PC-9 (cell line): ENCODE measurements at regions not wholly inside any gene's neighbourhood (a gene's known extent, or its start where the extent isn't known, plus 50 kb on each side); places are given as distances from the start of the nearest gene placed in this dataset.

Source experiments
- BruUV-seq: library from RNA; stranded (reverse); fragments of 400-500 nt; replicated peaks from 2 replicates; lab custom pipeline; 2021; lab: Mats Ljungman, UMichigan
- CTCF ChIA-PET: fragments of 300-600 bp; sonication (Branson Sonifier 250); formaldehyde crosslinking; loops from one replicate; lab custom pipeline; 2022; ENCODE audit warnings: antibody characterized with exemption; lab: Charles Lee
- POLR2A ChIA-PET: fragments of 300-600 bp; sonication (Branson Sonifier 250); formaldehyde crosslinking; loops from one replicate; lab custom pipeline; 2022; ENCODE audit warnings: antibody characterized with exemption; ENCODE audit not compliant: unreplicated experiment; lab: Charles Lee
- DNase-seq, 2 experiments: peaks; one replicate each; pipeline versions ENCODE4 v3.0.0 to v3.0.0-alpha.2; 2015 to 2022; ENCODE audit warnings: mixed read lengths in 1 of 2
- H2AFZ ChIP-seq: fragments of 200-600 bp; sonication (generic); 2 replicates; pipeline ENCODE4 v1.8.1; 2017; ENCODE audit warnings: antibody characterized with exemption
- H3F3A ChIP-seq: fragments of 200-600 bp; sonication (generic); 2 replicates; pipeline ENCODE4 v1.8.1; 2017; ENCODE audit warnings: antibody characterized with exemption, mild to moderate bottlenecking, low read depth; ENCODE audit not compliant: insufficient read depth
- H3K27ac ChIP-seq: fragments of 200-600 bp; sonication (generic); 2 replicates; pipeline ENCODE4 v1.6.1; 2016; ENCODE audit warnings: mixed run types
- H3K27me3 ChIP-seq: fragments of 200-600 bp; sonication (generic); 2 replicates; pipeline ENCODE4 v1.6.1; 2016; ENCODE audit warnings: low read depth, mixed run types; ENCODE audit not compliant: insufficient read depth
- H3K36me3 ChIP-seq: fragments of 200-600 bp; sonication (generic); 2 replicates; pipeline ENCODE4 v1.6.1; 2016; ENCODE audit warnings: low read depth, mixed run types
- H3K4me1 ChIP-seq: fragments of 200-600 bp; sonication (generic); replicated peaks from 2 replicates; pipeline ENCODE4 v1.6.1; 2016; ENCODE audit warnings: mixed run types; ENCODE audit not compliant: insufficient read depth
- H3K4me2 ChIP-seq: fragments of 200-600 bp; sonication (generic); 2 replicates; pipeline ENCODE4 v1.6.1; 2017; ENCODE audit warnings: mixed run types
- H3K4me3 ChIP-seq: fragments of 200-600 bp; sonication (generic); 2 replicates; pipeline ENCODE4 v1.6.1; 2016; ENCODE audit warnings: mixed run types
- H3K79me2 ChIP-seq: fragments of 200-600 bp; sonication (generic); 2 replicates; pipeline ENCODE4 v1.6.1; 2017; ENCODE audit warnings: low read depth, mixed run types
- H3K9me2 ChIP-seq: fragments of 200-600 bp; sonication (generic); 2 replicates; pipeline ENCODE4 v1.8.1; 2017; ENCODE audit warnings: mild to moderate bottlenecking; ENCODE audit not compliant: insufficient read depth
- H3K9me3 ChIP-seq: fragments of 200-600 bp; sonication (generic); 2 replicates; pipeline ENCODE4 v1.8.1; 2016; ENCODE audit warnings: low read depth; ENCODE audit not compliant: insufficient read depth
- H4K20me1 ChIP-seq: fragments of 200-600 bp; sonication (generic); 2 replicates; pipeline ENCODE4 v1.8.1; 2017; ENCODE audit not compliant: insufficient read depth
- EZH2 ChIP-seq: fragments of 200-600 bp; sonication (generic); IDR thresholded peaks from 2 replicates; pipeline ENCODE4 v1.8.0; 2017; ENCODE audit warnings: antibody characterized with exemption, low read depth
- intact Hi-C: fragments of 100-400 bp; cut with micrococcal nuclease; formaldehyde crosslinking; loops from one replicate; pipeline ENCODE4 v1.10.0; 2022; ENCODE audit not compliant: unreplicated experiment
- TF ChIP-seq, protein P1 (sequence below): fragments of 200-600 bp; sonication (generic); conservative IDR thresholded peaks from 2 replicates; pipeline ENCODE4 v1.6.1; 2017; ENCODE audit warnings: mixed run types, antibody characterized with exemption, mild to moderate bottlenecking, moderate library complexity

DNA sequence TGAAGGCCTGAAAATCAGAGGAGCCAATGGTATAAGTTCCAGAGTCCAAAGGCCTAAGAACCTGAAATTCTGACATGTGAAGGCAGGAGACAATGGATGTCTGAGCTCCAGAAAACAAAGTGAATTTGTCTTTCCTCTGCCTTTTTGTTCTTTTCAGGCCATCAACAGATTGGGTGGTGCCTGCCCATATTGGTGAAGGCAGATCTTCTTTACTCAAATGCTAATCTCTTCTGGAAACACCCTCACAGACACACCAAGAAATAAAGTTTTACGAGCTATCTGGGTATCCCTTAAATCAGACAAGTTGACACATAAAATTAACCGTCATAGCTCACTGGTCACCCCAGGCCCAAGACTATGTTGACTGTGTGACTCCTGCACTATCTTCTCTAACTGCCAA is 163.8 kb upstream of the NCKAP5 start:
- no peak overlapping the region for H3K4me2 ChIP-seq
- H3F3A ChIP-seq, result no peaks in the 10 kb centered on the region
- no peak overlapping the region for H2AFZ ChIP-seq
- no TSS peak for BruUV-seq
- H3K36me3 ChIP-seq, result no peaks in the 10 kb centered on the region
- intact Hi-C loops, result no loop called here
- ChIA-PET CTCF (no interaction called here), POLR2A (no interaction called here)
- TF ChIP-seq EZH2, result no peak
- TF ChIP-seq, protein P1, sequence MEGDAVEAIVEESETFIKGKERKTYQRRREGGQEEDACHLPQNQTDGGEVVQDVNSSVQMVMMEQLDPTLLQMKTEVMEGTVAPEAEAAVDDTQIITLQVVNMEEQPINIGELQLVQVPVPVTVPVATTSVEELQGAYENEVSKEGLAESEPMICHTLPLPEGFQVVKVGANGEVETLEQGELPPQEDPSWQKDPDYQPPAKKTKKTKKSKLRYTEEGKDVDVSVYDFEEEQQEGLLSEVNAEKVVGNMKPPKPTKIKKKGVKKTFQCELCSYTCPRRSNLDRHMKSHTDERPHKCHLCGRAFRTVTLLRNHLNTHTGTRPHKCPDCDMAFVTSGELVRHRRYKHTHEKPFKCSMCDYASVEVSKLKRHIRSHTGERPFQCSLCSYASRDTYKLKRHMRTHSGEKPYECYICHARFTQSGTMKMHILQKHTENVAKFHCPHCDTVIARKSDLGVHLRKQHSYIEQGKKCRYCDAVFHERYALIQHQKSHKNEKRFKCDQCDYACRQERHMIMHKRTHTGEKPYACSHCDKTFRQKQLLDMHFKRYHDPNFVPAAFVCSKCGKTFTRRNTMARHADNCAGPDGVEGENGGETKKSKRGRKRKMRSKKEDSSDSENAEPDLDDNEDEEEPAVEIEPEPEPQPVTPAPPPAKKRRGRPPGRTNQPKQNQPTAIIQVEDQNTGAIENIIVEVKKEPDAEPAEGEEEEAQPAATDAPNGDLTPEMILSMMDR, result no peak
- H3K27ac ChIP-seq, result no peak overlapping the region
- no peaks in the 10 kb centered on the region for H3K9me3 ChIP-seq
- no peak overlapping the region for H3K4me3 ChIP-seq
- H4K20me1 ChIP-seq, result no peaks in the 10 kb centered on the region
- DNase-seq, result no peak
- no peaks in the 10 kb centered on the region for H3K9me2 ChIP-seq
- no peaks in the 10 kb centered on the region for H3K4me1 ChIP-seq
- H3K27me3 ChIP-seq, result 0 out of 2 replicates have a peak, but pooled peaks cover 7% of the 10 kb centered on the region
- no peaks in the 10 kb centered on the region for H3K79me2 ChIP-seq

DNA sequence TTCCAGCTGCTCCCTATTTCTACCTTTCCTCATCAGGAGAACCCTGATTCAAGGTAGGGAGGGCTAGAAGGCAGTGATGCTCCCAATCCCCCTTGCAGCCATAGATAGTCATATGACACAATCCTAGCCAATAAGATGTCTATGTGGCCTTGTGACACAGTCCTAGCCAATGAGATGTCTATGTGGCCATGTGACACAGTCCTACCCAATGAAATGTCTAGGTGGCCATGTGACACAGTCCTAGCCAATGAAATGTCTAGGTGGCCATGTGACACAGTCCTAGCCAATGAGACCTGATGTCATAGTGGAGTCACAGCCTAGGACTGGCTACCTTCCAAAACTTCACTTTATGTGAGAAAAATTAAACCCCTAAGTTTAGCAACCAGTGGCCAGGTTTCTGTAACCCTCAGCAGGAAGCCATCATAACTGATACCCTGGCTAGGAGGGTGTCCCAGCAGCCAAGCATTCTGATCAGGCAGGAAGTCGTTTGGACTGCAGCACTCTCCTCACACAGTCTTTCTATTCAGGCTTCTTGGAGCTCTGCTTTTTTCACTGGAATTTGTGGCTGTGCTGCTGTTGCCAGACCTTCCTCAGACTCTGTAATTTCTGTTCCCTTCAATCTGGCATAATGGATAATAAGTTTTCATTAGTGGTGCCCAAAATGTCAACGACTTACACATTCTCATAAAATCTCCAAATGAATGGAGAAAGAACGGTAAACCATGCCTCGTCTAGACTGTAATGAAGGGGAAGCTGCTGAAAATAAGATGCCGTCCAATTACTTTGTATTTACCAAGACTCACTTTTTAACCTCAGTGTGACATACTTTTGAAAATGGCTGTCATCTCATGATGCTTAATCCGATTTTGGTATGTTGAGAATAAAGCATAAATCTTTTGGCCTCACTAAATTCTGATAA is 165.0 kb upstream of the NCKAP5 start:
- intact Hi-C loops, result no loop called here
- POLR2A ChIA-PET, result no interaction called here
- Histone ChIP-seq H3K79me2 (no peaks in the 10 kb centered on the region), H3K4me3 (no peak overlapping the region), H4K20me1 (no peaks in the 10 kb centered on the region), H3K27me3 (0 out of 2 replicates have a peak, but pooled peaks cover 3% of the 10 kb centered on the region), H3K4me2 (no peak overlapping the region), H3K9me2 (no peaks in the 10 kb centered on the region), H3K27ac (no peak overlapping the region), H3K9me3 (no peaks in the 10 kb centered on the region), H3F3A (no peaks in the 10 kb centered on the region), H2AFZ (no peak overlapping the region), H3K4me1 (no peaks in the 10 kb centered on the region), H3K36me3 (no peaks in the 10 kb centered on the region)
- TF ChIP-seq, protein P1, result no peak
- no peak for TF ChIP-seq EZH2
- DNase-seq, result no peak
- BruUV-seq, result no TSS peak
- CTCF ChIA-PET, result no interaction called here

DNA sequence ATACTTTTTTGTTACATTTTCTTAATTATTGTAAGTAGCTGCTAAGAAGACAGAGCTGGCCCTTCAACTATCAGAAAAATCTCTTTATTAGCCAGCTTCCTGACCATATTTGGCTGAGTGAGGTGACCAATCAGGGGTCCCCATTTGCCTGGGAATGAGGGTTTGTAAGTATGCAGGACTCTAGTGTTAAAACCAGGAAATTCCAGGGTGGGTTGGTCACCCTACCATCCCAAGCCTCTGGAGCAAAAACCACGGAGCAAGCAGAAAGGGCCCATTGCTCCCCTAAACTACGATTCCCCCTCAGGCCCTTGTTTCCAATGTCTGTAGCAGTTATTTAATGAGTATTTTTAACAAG is 165.6 kb upstream of the NCKAP5 start:
- no peak for TF ChIP-seq EZH2
- TF ChIP-seq, protein P1, result no peak
- 0 out of 2 replicates have a peak, but pooled peaks cover 3% of the 10 kb centered on the region for H3K27me3 ChIP-seq
- no peaks in the 10 kb centered on the region for H4K20me1 ChIP-seq
- CTCF ChIA-PET, result no interaction called here
- H3K9me3 ChIP-seq, result no peaks in the 10 kb centered on the region
- intact Hi-C loops, result no loop called here
- no peaks in the 10 kb centered on the region for H3K79me2 ChIP-seq
- POLR2A ChIA-PET, result no interaction called here
- DNase-seq, result no peak
- H3F3A ChIP-seq, result no peaks in the 10 kb centered on the region
- no peaks in the 10 kb centered on the region for H3K4me1 ChIP-seq
- H3K4me2 ChIP-seq, result no peak overlapping the region
- H3K4me3 ChIP-seq, result no peak overlapping the region
- no peak overlapping the region for H2AFZ ChIP-seq
- H3K9me2 ChIP-seq, result no peaks in the 10 kb centered on the region
- no TSS peak for BruUV-seq
- H3K27ac ChIP-seq, result no peak overlapping the region
- no peaks in the 10 kb centered on the region for H3K36me3 ChIP-seq
